Keratinocyte (primary cell): ENCODE measurements at regions not wholly inside any gene's neighbourhood (a gene's known extent, or its start where the extent isn't known, plus 50 kb on each side); places are given as distances from the start of the nearest gene placed in this dataset.

Experiments
- DNase-seq: peaks from one replicate; pipeline ENCODE4 v3.0.0-alpha.2; 2011; ENCODE audit warnings: low read depth, missing footprints, low spot score
- FAIRE-seq: peaks from 2 replicates; lab custom pipeline; 2011; peaks lifted over from hg19 to GRCh38; lab: Jason Lieb, UNC
- H2AFZ ChIP-seq: 2 replicates; pipeline ENCODE4 v1.6.0; 2012; ENCODE audit warnings: low read length, control low read depth, inconsistent platforms; ENCODE audit not compliant: control insufficient read depth
- H3K27ac ChIP-seq: 2 replicates; pipeline ENCODE4 v1.5.1; 2011; ENCODE audit warnings: low read length; ENCODE audit not compliant: control insufficient read depth, insufficient read depth
- H3K27me3 ChIP-seq: 3 replicates; pipeline ENCODE4 v1.6.0; 2011; ENCODE audit warnings: low read length; ENCODE audit not compliant: control insufficient read depth, insufficient read depth; ENCODE audit errors: extremely low read depth
- H3K36me3 ChIP-seq, 2 experiments: 2 replicates in 1 of 2; 3 replicates in 1 of 2; pipeline ENCODE4 v1.5.1; 2011; ENCODE audit warnings: low read length in 2 of 2, mild to moderate bottlenecking in 1 of 2; ENCODE audit not compliant: control insufficient read depth in 2 of 2, insufficient read depth in 2 of 2; ENCODE audit errors: extremely low read depth in 1 of 2
- H3K4me1 ChIP-seq: 3 replicates; pipeline ENCODE4 v1.5.1; 2011; ENCODE audit warnings: low read length; ENCODE audit not compliant: control insufficient read depth, insufficient read depth; ENCODE audit errors: extremely low read depth
- H3K4me2 ChIP-seq: 3 replicates; pipeline ENCODE4 v1.6.0; 2011; ENCODE audit warnings: low read depth, low read length; ENCODE audit not compliant: control insufficient read depth, insufficient read depth; ENCODE audit errors: extremely low read depth
- H3K4me3 ChIP-seq, 3 experiments: fragments of 200-600 bp in 1 of 3; sonication (generic) in 1 of 3; 2 replicates in 2 of 3; 3 replicates in 1 of 3; pipeline ENCODE4 v1.5.1; 2011 to 2016; ENCODE audit warnings: low read length in 3 of 3, mild to moderate bottlenecking in 3 of 3, control low read depth in 2 of 3, inconsistent platforms in 1 of 3, low read depth in 1 of 3, mixed read lengths in 1 of 3, mixed run types in 1 of 3, moderate library complexity in 1 of 3; ENCODE audit not compliant: control insufficient read depth in 2 of 3, insufficient read depth in 2 of 3; ENCODE audit errors: extremely low read depth in 1 of 3
- H3K79me2 ChIP-seq: 2 replicates; pipeline ENCODE4 v1.6.0; 2012; ENCODE audit warnings: low read length; ENCODE audit not compliant: control insufficient read depth, insufficient read depth
- H3K9ac ChIP-seq: 3 replicates; pipeline ENCODE4 v1.6.0; 2011; ENCODE audit warnings: low read length; ENCODE audit not compliant: control insufficient read depth, insufficient read depth; ENCODE audit errors: extremely low read depth
- H3K9me1 ChIP-seq: 3 replicates; pipeline ENCODE4 v1.6.0; 2011; ENCODE audit warnings: low read length; ENCODE audit not compliant: control insufficient read depth, insufficient read depth; ENCODE audit errors: extremely low read depth
- H3K9me3 ChIP-seq: 2 replicates; pipeline ENCODE4 v1.5.1; 2012; ENCODE audit warnings: low read depth, low read length; ENCODE audit not compliant: control insufficient read depth
- H4K20me1 ChIP-seq: 3 replicates; pipeline ENCODE4 v1.6.0; 2011; ENCODE audit warnings: low read length; ENCODE audit not compliant: control insufficient read depth, insufficient read depth; ENCODE audit errors: extremely low read depth
- CTCF ChIP-seq, 3 experiments: IDR thresholded peaks in 1 of 3; conservative IDR thresholded peaks in 1 of 3; optimal IDR thresholded peaks in 1 of 3; 2 replicates in 2 of 3; 3 replicates in 1 of 3; pipeline versions ENCODE3 to v1.5.1; 2011; ENCODE audit warnings: low read length in 3 of 3, mild to moderate bottlenecking in 3 of 3, moderate library complexity in 2 of 3, control low read depth in 1 of 3, inconsistent platforms in 1 of 3; ENCODE audit not compliant: insufficient read depth in 2 of 3; ENCODE audit errors: extremely low read depth in 1 of 3
- EZH2 ChIP-seq: IDR thresholded peaks from one replicate; pipeline ENCODE4 v1.6.1; 2012; ENCODE audit warnings: inconsistent platforms, mild to moderate bottlenecking, low read length, moderate library complexity
- dilution Hi-C: fragments of 300-500 bp; cut with MboI; formaldehyde crosslinking; loops from one replicate; pipeline ENCODE4 v1.7.0; 2020; ENCODE audit warnings: low sequenced_read_pairs; ENCODE audit not compliant: extremely low pct_ligation_motif_present

- DNase-seq = no peak
- Histone ChIP-seq H2AFZ (no peak overlapping the region), H3K4me3 (no peak overlapping the region), H3K79me2 (no peaks in the 10 kb centered on the region), H4K20me1 (no peaks in the 10 kb centered on the region), H3K27ac (no peak overlapping the region), H3K27me3 (no peaks in the 10 kb centered on the region), H3K9ac (no peak overlapping the region), H3K9me3 (no peaks in the 10 kb centered on the region), H3K9me1 (no peaks in the 10 kb centered on the region), H3K4me1 (no peaks in the 10 kb centered on the region), H3K4me2 (no peak overlapping the region), H3K36me3 (no peaks in the 10 kb centered on the region)
- FAIRE-seq = no peak
- dilution Hi-C loops = no loop called here
- no peak for TF ChIP-seq CTCF (optimal IDR thresholded peaks at IDR 0.05 in 1 of 3, IDR thresholded peaks at IDR 0.05 in 1 of 3, conservative IDR thresholded peaks at IDR 0.05 in 1 of 3; ENCODE audit: extremely low read depth in 1 of 3, insufficient read depth in 2 of 3, low read length in 3 of 3)
- TF ChIP-seq EZH2 = no peak
Measured at GRCh38 chr6:137550535-137550934, 56.3 kb upstream of the OLIG3 start.

- no peaks in the 10 kb centered on the region for H3K27me3 ChIP-seq
- H4K20me1 ChIP-seq = no peaks in the 10 kb centered on the region
- no peak overlapping the region for H3K27ac ChIP-seq
- H3K9me1 ChIP-seq = no peaks in the 10 kb centered on the region
- no peak overlapping the region for H2AFZ ChIP-seq
- no peak overlapping the region for H3K4me2 ChIP-seq
- TF ChIP-seq EZH2 = no peak
- TF ChIP-seq CTCF (optimal IDR thresholded peaks at IDR 0.05 in 1 of 3, IDR thresholded peaks at IDR 0.05 in 1 of 3, conservative IDR thresholded peaks at IDR 0.05 in 1 of 3; ENCODE audit: extremely low read depth in 1 of 3, insufficient read depth in 2 of 3, low read length in 3 of 3) = no peak
- dilution Hi-C loops = no loop called here
- no peaks in the 10 kb centered on the region for H3K79me2 ChIP-seq
- no peaks in the 10 kb centered on the region for H3K9me3 ChIP-seq
- no peak for DNase-seq
- H3K4me1 ChIP-seq = no peaks in the 10 kb centered on the region
- no peak overlapping the region for H3K4me3 ChIP-seq
- H3K9ac ChIP-seq = no peak overlapping the region
- no peak for FAIRE-seq
- no peaks in the 10 kb centered on the region for H3K36me3 ChIP-seq
Measured at GRCh38 chr6:137552146-137552545, 58.0 kb upstream of the OLIG3 start.
